ENCODE measurements at regions not wholly inside any gene's neighbourhood (a gene's known extent, or its start where the extent isn't known, plus 50 kb on each side); places are given as distances from the start of the nearest gene placed in this dataset.

- no peak for DNase-seq
Observed at GRCh38 chr1:183711165-183711682, 58.1 kb upstream of the APOBEC4 start.

DNA sequence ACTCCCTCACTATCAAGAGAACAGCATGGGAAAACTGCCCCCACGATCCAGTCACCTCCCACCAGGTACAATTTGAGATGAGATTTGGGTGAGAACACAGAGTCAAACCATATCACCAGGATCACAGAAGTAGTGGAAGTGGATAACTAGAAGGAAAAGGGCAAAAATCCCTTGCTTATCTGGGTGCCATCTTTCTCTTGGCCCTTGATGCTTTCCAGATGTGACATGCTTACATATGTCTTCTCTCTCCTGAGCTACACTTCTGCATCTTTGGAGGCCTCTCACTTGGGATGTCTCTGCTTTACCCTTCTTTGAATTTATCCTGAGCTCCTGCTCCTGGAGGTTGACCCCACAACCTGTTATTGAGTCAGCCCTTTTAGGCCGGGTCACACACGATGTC is 57.6 kb upstream of the APOBEC4 start:
- DNase-seq, result no peak

- no peak for DNase-seq
Observed at GRCh38 chr1:183710333-183710732, 57.2 kb upstream of the APOBEC4 start.

- DNase-seq, result no peak
Observed at GRCh38 chr1:183704131-183704530, 51.0 kb upstream of the APOBEC4 start.

Measured in NCI-H1417 (cell line).